HCT116 (cell line): ENCODE measurements at regions not wholly inside any gene's neighbourhood (a gene's known extent, or its start where the extent isn't known, plus 50 kb on each side); places are given as distances from the start of the nearest gene placed in this dataset.

Source experiments
- CTCF ChIP-seq, 3 experiments: fragments of 200-600 bp in 1 of 3; sonication (generic) in 1 of 3; IDR thresholded peaks in 2 of 3; conservative IDR thresholded peaks in 1 of 3; 2 replicates each; pipeline ENCODE4 v1.5.1; 2012 to 2017; ENCODE audit warnings: low read depth in 2 of 3, low read length in 2 of 3, antibody characterized with exemption in 1 of 3, borderline replicate concordance in 1 of 3, control low read depth in 1 of 3, mild to moderate bottlenecking in 1 of 3, mixed read lengths in 1 of 3, mixed run types in 1 of 3, moderate library complexity in 1 of 3; ENCODE audit not compliant: insufficient read depth in 1 of 3
- RAD21 ChIP-seq: IDR thresholded peaks from 2 replicates; pipeline ENCODE4 v1.6.1; 2012; ENCODE audit warnings: low read depth, mild to moderate bottlenecking
- REST ChIP-seq: IDR thresholded peaks from 2 replicates; pipeline ENCODE4 v1.6.1; 2012; ENCODE audit warnings: low read depth
- ZBTB33 ChIP-seq: IDR thresholded peaks from 2 replicates; pipeline ENCODE4 v1.6.1; 2011; ENCODE audit warnings: mild to moderate bottlenecking, low read length, moderate library complexity; ENCODE audit not compliant: insufficient replicate concordance; ENCODE audit errors: extremely low read depth

GRCh38 chr4:145230726-145231125 lies 50.3 kb upstream of the OTUD4 start:
- TF ChIP-seq CTCF (IDR thresholded peaks at IDR 0.05 in 2 of 3, conservative IDR thresholded peaks at IDR 0.05 in 1 of 3; ENCODE audit: borderline replicate concordance in 1 of 3, insufficient read depth in 1 of 3, low read depth in 2 of 3, low read length in 2 of 3), result no peak
- TF ChIP-seq REST, result no peak
- no peak for TF ChIP-seq RAD21
- TF ChIP-seq ZBTB33, result no peak
